ENCODE measurements at regions not wholly inside any gene's neighbourhood (a gene's known extent, or its start where the extent isn't known, plus 50 kb on each side); places are given as distances from the start of the nearest gene placed in this dataset.

GRCh38 chr9:23172979-23173637 is 652.9 kb downstream of the ELAVL2 start:
- Mint-ChIP-seq H3K27ac (no peak overlapping the region), H3K27me3 (no peaks in the 10 kb centered on the region), H3K4me1 (no peaks in the 10 kb centered on the region), H3K36me3 (no peaks in the 10 kb centered on the region), H3K4me3 (no peak overlapping the region), H3K9me3 (peaks cover 1 to 30% (median 5%) of the 10 kb centered on the region in 11 donors)
- Histone ChIP-seq H3K27me3 (ENCODE audit: control insufficient read depth in 2 of 2, insufficient read depth in 2 of 2, low read length in 2 of 2) (no peaks in the 10 kb centered on the region), H3K9me3 (ENCODE audit: control insufficient read depth in 2 of 3, low read length in 3 of 3) (no peaks in the 10 kb centered on the region), H3K4me3 (ENCODE audit: low read length) (no peak overlapping the region), H3K36me3 (ENCODE audit: control insufficient read depth in 2 of 3, insufficient read depth in 3 of 3, low read length in 3 of 3) (no peaks in the 10 kb centered on the region), H3K4me1 (ENCODE audit: control insufficient read depth in 2 of 2, insufficient read depth in 2 of 2, low read length in 2 of 2) (no peaks in the 10 kb centered on the region), H3K27ac (ENCODE audit: low read depth, low read length) (no peak overlapping the region)
- intact Hi-C loops (cut with micrococcal nuclease), result no loop called here
- DNase-seq (no peak), ATAC-seq (no peak)
- ChIA-PET POLR2A (no interaction called here), CTCF (no interaction called here)

- no peaks in the 10 kb centered on the region for H3K4me1 ChIP-seq (ENCODE audit: control insufficient read depth in 2 of 2, insufficient read depth in 2 of 2, low read length in 2 of 2)
- ChIA-PET CTCF (interaction anchor here (0.8 kb wide), 1 partner anchor 552 kb away, joined by 3 read pairs; no protein-coding TSS in a partner anchor), POLR2A (no interaction called here)
- H3K9me3 ChIP-seq (ENCODE audit: control insufficient read depth in 2 of 3, low read length in 3 of 3), result no peaks in the 10 kb centered on the region
- intact Hi-C loops (cut with micrococcal nuclease), result loop anchor here in 1 of 2 donors (10.0 kb wide), 1 partner anchor 61 kb away; no protein-coding TSS in a partner anchor
- Mint-ChIP-seq H3K9me3 (peaks cover 0 to 14% (median 0%) of the 10 kb centered on the region in 11 donors), H3K4me1 (no peaks in the 10 kb centered on the region), H3K27ac (no peak overlapping the region), H3K4me3 (no peak overlapping the region), H3K27me3 (no peaks in the 10 kb centered on the region), H3K36me3 (peaks cover 0 to 3% (median 0%) of the 10 kb centered on the region in 5 donors)
- H3K36me3 ChIP-seq (ENCODE audit: control insufficient read depth in 2 of 3, insufficient read depth in 3 of 3, low read length in 3 of 3), result no peaks in the 10 kb centered on the region
- ATAC-seq, result no peak
- H3K27me3 ChIP-seq (ENCODE audit: control insufficient read depth in 2 of 2, insufficient read depth in 2 of 2, low read length in 2 of 2), result no peaks in the 10 kb centered on the region
- H3K27ac ChIP-seq (ENCODE audit: low read depth, low read length), result no peak overlapping the region
- no peak for DNase-seq
- H3K4me3 ChIP-seq (ENCODE audit: low read length), result no peak overlapping the region
These were observed 631.8 kb downstream of the ELAVL2 start for GRCh38 chr9:23194281-23194680.

DNA sequence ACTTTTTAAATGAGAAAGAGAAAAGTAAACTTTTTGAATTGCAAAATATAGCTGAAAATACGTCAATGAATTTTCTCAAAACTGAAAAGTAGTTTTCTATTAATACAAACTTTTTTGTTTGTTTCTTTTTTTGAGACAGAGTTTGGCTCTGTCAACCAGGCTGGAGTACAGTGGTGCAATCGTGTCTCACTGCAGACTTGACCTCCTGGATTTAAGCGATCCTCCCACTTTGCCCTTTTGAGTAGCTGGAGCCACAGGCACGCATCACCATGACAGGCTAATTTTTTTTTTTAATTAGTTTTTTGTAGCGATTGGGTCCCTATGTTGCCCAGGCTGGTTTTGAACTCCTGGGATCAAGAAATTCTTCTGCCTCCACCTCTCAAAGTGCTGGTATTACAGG is 610.4 kb downstream of the ELAVL2 start:
- no peak for DNase-seq
- Histone ChIP-seq H3K27me3 (ENCODE audit: control insufficient read depth in 2 of 2, insufficient read depth in 2 of 2, low read length in 2 of 2) (no peaks in the 10 kb centered on the region), H3K36me3 (ENCODE audit: control insufficient read depth in 2 of 3, insufficient read depth in 3 of 3, low read length in 3 of 3) (no peaks in the 10 kb centered on the region), H3K27ac (ENCODE audit: low read depth, low read length) (no peak overlapping the region), H3K9me3 (ENCODE audit: control insufficient read depth in 2 of 3, low read length in 3 of 3) (no peaks in the 10 kb centered on the region), H3K4me1 (ENCODE audit: control insufficient read depth in 2 of 2, insufficient read depth in 2 of 2, low read length in 2 of 2) (no peaks in the 10 kb centered on the region), H3K4me3 (ENCODE audit: low read length) (no peak overlapping the region)
- Mint-ChIP-seq H3K27ac (no peak overlapping the region), H3K36me3 (no peaks in the 10 kb centered on the region), H3K4me3 (no peak overlapping the region), H3K27me3 (no peaks in the 10 kb centered on the region), H3K9me3 (peaks cover 0 to 7% (median 4%) of the 10 kb centered on the region in 11 donors), H3K4me1 (no peaks in the 10 kb centered on the region)
- no peak for ATAC-seq
- POLR2A ChIA-PET, result no interaction called here
- CTCF ChIA-PET, result no interaction called here
- intact Hi-C loops (cut with micrococcal nuclease), result no loop called here

GRCh38 chr9:23219471-23219870 is 606.6 kb downstream of the ELAVL2 start:
- Histone ChIP-seq H3K9me3 (ENCODE audit: control insufficient read depth in 2 of 3, low read length in 3 of 3) (no peaks in the 10 kb centered on the region), H3K27me3 (ENCODE audit: control insufficient read depth in 2 of 2, insufficient read depth in 2 of 2, low read length in 2 of 2) (no peaks in the 10 kb centered on the region), H3K27ac (ENCODE audit: low read depth, low read length) (no peak overlapping the region), H3K4me1 (ENCODE audit: control insufficient read depth in 2 of 2, insufficient read depth in 2 of 2, low read length in 2 of 2) (no peaks in the 10 kb centered on the region), H3K36me3 (ENCODE audit: control insufficient read depth in 2 of 3, insufficient read depth in 3 of 3, low read length in 3 of 3) (no peaks in the 10 kb centered on the region), H3K4me3 (ENCODE audit: low read length) (no peak overlapping the region)
- no peaks in the 10 kb centered on the region for H3K27me3 Mint-ChIP-seq
- H3K27ac Mint-ChIP-seq, result no peak overlapping the region
- H3K4me3 Mint-ChIP-seq, result no peak overlapping the region
- intact Hi-C loops (cut with micrococcal nuclease), result no loop called here
- no peaks in the 10 kb centered on the region for H3K36me3 Mint-ChIP-seq
- H3K9me3 Mint-ChIP-seq, result peaks cover 0 to 16% (median 11%) of the 10 kb centered on the region in 11 donors
- DNase-seq, result no peak
- ATAC-seq, result no peak
- no peaks in the 10 kb centered on the region for H3K4me1 Mint-ChIP-seq
- CTCF ChIA-PET, result no interaction called here
- POLR2A ChIA-PET, result no interaction called here

GRCh38 chr9:23220171-23220570 is 605.9 kb downstream of the ELAVL2 start:
- H3K36me3 Mint-ChIP-seq, result peaks cover 0 to 4% (median 0%) of the 10 kb centered on the region in 5 donors

GRCh38 chr9:23220957-23221356 is 605.1 kb downstream of the ELAVL2 start:
- Histone ChIP-seq H3K27me3 (ENCODE audit: control insufficient read depth in 2 of 2, insufficient read depth in 2 of 2, low read length in 2 of 2) (no peaks in the 10 kb centered on the region), H3K27ac (ENCODE audit: low read depth, low read length) (no peak overlapping the region), H3K4me3 (ENCODE audit: low read length) (no peak overlapping the region), H3K4me1 (ENCODE audit: control insufficient read depth in 2 of 2, insufficient read depth in 2 of 2, low read length in 2 of 2) (no peaks in the 10 kb centered on the region), H3K9me3 (ENCODE audit: control insufficient read depth in 2 of 3, low read length in 3 of 3) (no peaks in the 10 kb centered on the region), H3K36me3 (ENCODE audit: control insufficient read depth in 2 of 3, insufficient read depth in 3 of 3, low read length in 3 of 3) (no peaks in the 10 kb centered on the region)
- Mint-ChIP-seq H3K9me3 (peaks cover 0 to 22% (median 16%) of the 10 kb centered on the region in 11 donors), H3K36me3 (peaks cover 0 to 4% (median 0%) of the 10 kb centered on the region in 5 donors), H3K4me1 (no peaks in the 10 kb centered on the region), H3K27ac (no peak overlapping the region), H3K27me3 (no peaks in the 10 kb centered on the region), H3K4me3 (no peak overlapping the region)
- ChIA-PET POLR2A (no interaction called here), CTCF (no interaction called here)
- no peak for ATAC-seq
- no peak for DNase-seq
- intact Hi-C loops (cut with micrococcal nuclease), result no loop called here

More at GRCh38 chr9:23220171-23220570, 605.9 kb downstream of the ELAVL2 start:
- Mint-ChIP-seq H3K27me3 (no peaks in the 10 kb centered on the region), H3K4me3 (no peak overlapping the region), H3K4me1 (no peaks in the 10 kb centered on the region), H3K9me3 (peaks cover 0 to 21% (median 15%) of the 10 kb centered on the region in 11 donors), H3K27ac (no peak overlapping the region)
- Histone ChIP-seq H3K27ac (ENCODE audit: low read depth, low read length) (no peak overlapping the region), H3K4me3 (ENCODE audit: low read length) (no peak overlapping the region), H3K9me3 (ENCODE audit: control insufficient read depth in 2 of 3, low read length in 3 of 3) (no peaks in the 10 kb centered on the region), H3K4me1 (ENCODE audit: control insufficient read depth in 2 of 2, insufficient read depth in 2 of 2, low read length in 2 of 2) (no peaks in the 10 kb centered on the region), H3K27me3 (ENCODE audit: control insufficient read depth in 2 of 2, insufficient read depth in 2 of 2, low read length in 2 of 2) (no peaks in the 10 kb centered on the region), H3K36me3 (ENCODE audit: control insufficient read depth in 2 of 3, insufficient read depth in 3 of 3, low read length in 3 of 3) (no peaks in the 10 kb centered on the region)
- ATAC-seq, result no peak
- CTCF ChIA-PET, result no interaction called here
- POLR2A ChIA-PET, result no interaction called here
- intact Hi-C loops (cut with micrococcal nuclease), result no loop called here
- DNase-seq, result no peak

- intact Hi-C loops (cut with micrococcal nuclease), result no loop called here
- H3K4me1 ChIP-seq (ENCODE audit: control insufficient read depth in 2 of 2, insufficient read depth in 2 of 2, low read length in 2 of 2), result no peaks in the 10 kb centered on the region
These were observed 596.1 kb downstream of the ELAVL2 start for GRCh38 chr9:23229890-23230317.

More at GRCh38 chr9:23229890-23230317, 596.1 kb downstream of the ELAVL2 start:
- Mint-ChIP-seq H3K27me3 (no peaks in the 10 kb centered on the region), H3K27ac (no peak overlapping the region), H3K9me3 (peaks cover 0 to 15% (median 7%) of the 10 kb centered on the region in 11 donors), H3K4me3 (no peak overlapping the region), H3K4me1 (no peaks in the 10 kb centered on the region), H3K36me3 (no peaks in the 10 kb centered on the region)
- Histone ChIP-seq H3K27ac (ENCODE audit: low read depth, low read length) (no peak overlapping the region), H3K36me3 (ENCODE audit: control insufficient read depth in 2 of 3, insufficient read depth in 3 of 3, low read length in 3 of 3) (no peaks in the 10 kb centered on the region), H3K27me3 (ENCODE audit: control insufficient read depth in 2 of 2, insufficient read depth in 2 of 2, low read length in 2 of 2) (no peaks in the 10 kb centered on the region), H3K9me3 (ENCODE audit: control insufficient read depth in 2 of 3, low read length in 3 of 3) (no peaks in the 10 kb centered on the region), H3K4me3 (ENCODE audit: low read length) (no peak overlapping the region)
- ATAC-seq, result no peak
- ChIA-PET CTCF (no interaction called here), POLR2A (no interaction called here)
- DNase-seq, result no peak

Data from naive thymus-derived CD4-positive, alpha-beta T cell (primary cell).